Erythroblast (primary cell): ENCODE measurements at regions not wholly inside any gene's neighbourhood (a gene's known extent, or its start where the extent isn't known, plus 50 kb on each side); places are given as distances from the start of the nearest gene placed in this dataset.

ENCODE experiments used
- GATA1 ChIP-seq: IDR thresholded peaks from 2 replicates; pipeline ENCODE4 v1.6.1; 2011; ENCODE audit warnings: low read depth, mild to moderate bottlenecking, control low read depth, low read length, moderate library complexity
- POLR2A ChIP-seq: IDR thresholded peaks from 2 replicates; pipeline ENCODE4 v1.6.1; 2011; ENCODE audit warnings: mild to moderate bottlenecking, low read length

GRCh38 chr20:52643034-52643433 lies 329.1 kb upstream of the TSHZ2 start:
- TF ChIP-seq POLR2A (no peak), GATA1 (no peak)
